Right atrium auricular region (tissue), 2 donors: ENCODE measurements at regions not wholly inside any gene's neighbourhood (a gene's known extent, or its start where the extent isn't known, plus 50 kb on each side); places are given as distances from the start of the nearest gene placed in this dataset.

Experiments used
- DNase-seq: peaks from one replicate; pipeline ENCODE4 v3.0.0-alpha.2; 2019; ENCODE audit warnings: low spot score
- H3K27ac ChIP-seq, 2 donors: fragments of 200-600 bp; sonication (generic); 1 replicate in 1 of 2; 2 replicates in 1 of 2; pipeline ENCODE4 v1.5.1; 2016 to 2019
- H3K27me3 ChIP-seq, 2 donors: fragments of 200-600 bp; sonication (generic); one replicate each; pipeline versions ENCODE4 v1.5.1 to v1.6.0; 2017 to 2019
- H3K36me3 ChIP-seq: fragments of 200-600 bp; sonication (generic); one replicate; pipeline ENCODE4 v1.5.1; 2016
- H3K4me1 ChIP-seq, 2 donors: fragments of 200-600 bp; sonication (generic); one replicate each; pipeline versions ENCODE4 v1.5.1 to v1.6.0; 2017 to 2019
- H3K4me3 ChIP-seq, 2 donors: fragments of 200-600 bp; sonication (generic); 1 replicate in 1 of 2; 2 replicates in 1 of 2; pipeline ENCODE4 v1.5.1; 2017 to 2019; ENCODE audit warnings: mild to moderate bottlenecking in 1 of 2, moderate library complexity in 1 of 2
- H3K9me3 ChIP-seq, 2 donors: fragments of 200-600 bp; sonication (generic); one replicate each; pipeline ENCODE4 v1.5.1; 2019
- CTCF ChIP-seq, 2 donors: fragments of 200-600 bp; sonication (generic); IDR thresholded peaks; one replicate each; pipeline ENCODE4 v1.5.1; 2019; ENCODE audit warnings: antibody characterized with exemption in 2 of 2

GRCh38 chr4:20302336-20302735 is 50.6 kb downstream of the SLIT2 start:
- H3K9me3 ChIP-seq: no peaks in the 10 kb centered on the region
- H3K27ac ChIP-seq: no peak overlapping the region
- no peaks in the 10 kb centered on the region for H3K27me3 ChIP-seq
- no peak for DNase-seq
- no peak overlapping the region for H3K4me3 ChIP-seq
- H3K4me1 ChIP-seq: no peaks in the 10 kb centered on the region
- H3K36me3 ChIP-seq: no peaks in the 10 kb centered on the region
- no peak for TF ChIP-seq CTCF (IDR thresholded peaks at IDR 0.05)

- Histone ChIP-seq H3K36me3 (no peaks in the 10 kb centered on the region), H3K27me3 (no peaks in the 10 kb centered on the region), H3K4me3 (no peak overlapping the region), H3K4me1 (no peaks in the 10 kb centered on the region), H3K9me3 (no peaks in the 10 kb centered on the region), H3K27ac (no peak overlapping the region)
- peak in 1 of 2 donors; percentile 15 for TF ChIP-seq CTCF (IDR thresholded peaks at IDR 0.05)
- DNase-seq: no peak
Observed at GRCh38 chr4:20305976-20306375, 54.3 kb downstream of the SLIT2 start.

- no peaks in the 10 kb centered on the region for H3K27me3 ChIP-seq
- H3K36me3 ChIP-seq: no peaks in the 10 kb centered on the region
- no peak overlapping the region for H3K27ac ChIP-seq
- no peak for DNase-seq
- H3K4me3 ChIP-seq: no peak overlapping the region
- TF ChIP-seq CTCF (IDR thresholded peaks at IDR 0.05): no peak
- H3K4me1 ChIP-seq: no peaks in the 10 kb centered on the region
- H3K9me3 ChIP-seq: no peaks in the 10 kb centered on the region
Observed at GRCh38 chr4:20311856-20312255, 60.2 kb downstream of the SLIT2 start.

- no peaks in the 10 kb centered on the region for H3K27me3 ChIP-seq
- H3K36me3 ChIP-seq: no peaks in the 10 kb centered on the region
- H3K27ac ChIP-seq: no peak overlapping the region
- no peak for TF ChIP-seq CTCF (IDR thresholded peaks at IDR 0.05)
- H3K4me1 ChIP-seq: no peaks in the 10 kb centered on the region
- no peak for DNase-seq
- H3K4me3 ChIP-seq: no peak overlapping the region
- no peaks in the 10 kb centered on the region for H3K9me3 ChIP-seq
Observed at GRCh38 chr4:20313237-20314030, 61.7 kb downstream of the SLIT2 start.

GRCh38 chr4:20317424-20317985 is 65.8 kb downstream of the SLIT2 start:
- no peak for DNase-seq
- Histone ChIP-seq H3K27ac (no peak overlapping the region), H3K27me3 (no peaks in the 10 kb centered on the region), H3K4me3 (no peak overlapping the region), H3K36me3 (no peaks in the 10 kb centered on the region), H3K9me3 (no peaks in the 10 kb centered on the region), H3K4me1 (no peaks in the 10 kb centered on the region)
- no peak for TF ChIP-seq CTCF (IDR thresholded peaks at IDR 0.05)
